NT2/D1 (cell line): ENCODE measurements at regions not wholly inside any gene's neighbourhood (a gene's known extent, or its start where the extent isn't known, plus 50 kb on each side); places are given as distances from the start of the nearest gene placed in this dataset.
A peak's percentile ranks its signal among the peaks of the same experiment; 100 is the strongest.

Source experiments
- DNase-seq: peaks from one replicate; pipeline ENCODE4 v3.0.0-alpha.2; 2011; ENCODE audit warnings: low read depth, low spot score
- H3K27me3 ChIP-seq: 2 replicates; pipeline ENCODE4 v1.6.0; 2011; ENCODE audit warnings: mild to moderate bottlenecking; ENCODE audit not compliant: insufficient read length, insufficient read depth
- H3K36me3 ChIP-seq: 2 replicates; pipeline ENCODE4 v1.6.1; 2011; ENCODE audit warnings: mild to moderate bottlenecking, low read length, mixed read lengths; ENCODE audit not compliant: insufficient read depth, insufficient read length
- H3K4me1 ChIP-seq: 2 replicates; pipeline ENCODE4 v1.5.1; 2011; ENCODE audit not compliant: insufficient read depth, insufficient read length
- H3K4me3 ChIP-seq: 2 replicates; pipeline ENCODE4 v1.5.1; 2011; ENCODE audit warnings: low read depth; ENCODE audit not compliant: insufficient read length
- H3K9ac ChIP-seq: 2 replicates; pipeline ENCODE4 v1.6.0; 2011; ENCODE audit warnings: low read depth; ENCODE audit not compliant: insufficient read length
- H3K9me3 ChIP-seq: 2 replicates; pipeline ENCODE4 v1.5.1; 2011; ENCODE audit warnings: mild to moderate bottlenecking, low read length; ENCODE audit not compliant: insufficient read depth
- SUZ12 ChIP-seq: IDR thresholded peaks from 2 replicates; pipeline ENCODE4 v1.6.1; 2011; ENCODE audit not compliant: insufficient read length, insufficient read depth; ENCODE audit errors: extremely low read depth
- YY1 ChIP-seq: IDR thresholded peaks from 2 replicates; pipeline ENCODE4 v1.6.1; 2011; ENCODE audit not compliant: insufficient read length, insufficient read depth
- ZNF274 ChIP-seq: IDR thresholded peaks from 2 replicates; pipeline ENCODE4 v1.6.1; 2011; ENCODE audit warnings: mild to moderate bottlenecking, low read depth, low read length

DNA sequence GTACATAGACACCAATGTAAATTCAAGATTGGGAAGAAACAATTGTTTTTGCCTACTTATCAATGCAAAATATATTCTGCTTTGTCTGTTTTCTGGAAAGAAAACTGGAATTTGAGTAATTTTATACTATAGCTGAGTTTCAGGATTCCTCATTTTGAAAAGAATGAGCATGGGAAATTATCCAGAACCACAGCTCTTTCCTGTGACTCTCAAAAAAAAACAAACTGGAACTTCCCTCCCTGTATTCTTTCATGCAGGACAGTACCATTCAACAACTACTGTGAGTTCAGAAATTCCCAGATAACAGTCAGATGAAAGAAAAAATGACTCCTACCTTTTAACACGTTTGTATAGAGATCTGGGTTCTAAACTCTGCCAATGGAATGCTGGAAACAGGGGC is 372.4 kb downstream of the TGFB2 start:
- DNase-seq, result no peak
- no peak overlapping the region for H3K9ac ChIP-seq
- H3K4me3 ChIP-seq, result no peak overlapping the region
- H3K36me3 ChIP-seq, result no peaks in the 10 kb centered on the region
- no peak for TF ChIP-seq YY1
- TF ChIP-seq SUZ12, result no peak
- TF ChIP-seq ZNF274, result no peak
- H3K4me1 ChIP-seq, result no peaks in the 10 kb centered on the region
- no peaks in the 10 kb centered on the region for H3K27me3 ChIP-seq
- H3K9me3 ChIP-seq, result no peaks in the 10 kb centered on the region

GRCh38 chr1:218718206-218718605 is 373.1 kb downstream of the TGFB2 start:
- Histone ChIP-seq H3K36me3 (no peaks in the 10 kb centered on the region), H3K4me1 (no peaks in the 10 kb centered on the region), H3K9me3 (no peaks in the 10 kb centered on the region), H3K9ac (no peak overlapping the region), H3K4me3 (no peak overlapping the region), H3K27me3 (no peaks in the 10 kb centered on the region)
- TF ChIP-seq YY1 (no peak), SUZ12 (no peak), ZNF274 (no peak)
- no peak for DNase-seq

- no peak for DNase-seq
- TF ChIP-seq YY1 (no peak), ZNF274 (no peak), SUZ12 (no peak)
- no peaks in the 10 kb centered on the region for H3K36me3 ChIP-seq
- no peaks in the 10 kb centered on the region for H3K9me3 ChIP-seq
- H3K27me3 ChIP-seq, result no peaks in the 10 kb centered on the region
- no peaks in the 10 kb centered on the region for H3K4me1 ChIP-seq
- H3K4me3 ChIP-seq, result no peak overlapping the region
- H3K9ac ChIP-seq, result no peak overlapping the region
Observed at GRCh38 chr1:218718977-218719376, 373.8 kb downstream of the TGFB2 start.

- Histone ChIP-seq H3K4me3 (no peak overlapping the region), H3K4me1 (no peaks in the 10 kb centered on the region), H3K9ac (no peak overlapping the region), H3K9me3 (no peaks in the 10 kb centered on the region), H3K36me3 (no peaks in the 10 kb centered on the region), H3K27me3 (no peaks in the 10 kb centered on the region)
- DNase-seq, result peak; percentile 38
- TF ChIP-seq ZNF274, result no peak
- TF ChIP-seq SUZ12, result no peak
- TF ChIP-seq YY1, result no peak
Observed at GRCh38 chr1:218728898-218729565, 383.9 kb downstream of the TGFB2 start.

- Histone ChIP-seq H3K9ac (no peak overlapping the region), H3K27me3 (no peaks in the 10 kb centered on the region), H3K36me3 (no peaks in the 10 kb centered on the region), H3K4me1 (no peaks in the 10 kb centered on the region), H3K9me3 (no peaks in the 10 kb centered on the region), H3K4me3 (no peak overlapping the region)
- no peak for DNase-seq
- no peak for TF ChIP-seq SUZ12
- no peak for TF ChIP-seq ZNF274
- TF ChIP-seq YY1, result no peak
Observed at GRCh38 chr1:218735436-218736032, 390.4 kb downstream of the TGFB2 start.

GRCh38 chr1:218739426-218739825 is 394.3 kb downstream of the TGFB2 start:
- 0 out of 2 replicates have a peak, but pooled peaks cover 4% of the 10 kb centered on the region for H3K9me3 ChIP-seq
- no peaks in the 10 kb centered on the region for H3K4me1 ChIP-seq
- H3K36me3 ChIP-seq, result no peaks in the 10 kb centered on the region
- no peak for DNase-seq
- H3K4me3 ChIP-seq, result no peak overlapping the region
- TF ChIP-seq SUZ12, result no peak
- TF ChIP-seq ZNF274, result no peak
- TF ChIP-seq YY1, result no peak
- H3K27me3 ChIP-seq, result no peaks in the 10 kb centered on the region
- H3K9ac ChIP-seq, result no peak overlapping the region

- Histone ChIP-seq H3K9ac (no peak overlapping the region), H3K4me1 (no peaks in the 10 kb centered on the region), H3K9me3 (0 out of 2 replicates have a peak, but pooled peaks cover 4% of the 10 kb centered on the region), H3K36me3 (no peaks in the 10 kb centered on the region), H3K27me3 (no peaks in the 10 kb centered on the region), H3K4me3 (no peak overlapping the region)
- no peak for DNase-seq
- TF ChIP-seq ZNF274 (no peak), SUZ12 (no peak), YY1 (no peak)
Observed at GRCh38 chr1:218741852-218742251, 396.7 kb downstream of the TGFB2 start.
